GM18909 (cell line): ENCODE measurements at regions not wholly inside any gene's neighbourhood (a gene's known extent, or its start where the extent isn't known, plus 50 kb on each side); places are given as distances from the start of the nearest gene placed in this dataset.

ENCODE experiments used
- ATAC-seq: cut with Tn5 transposase; IDR thresholded peaks from one replicate; pipeline ENCODE4 v1.9.1; 2021; ENCODE audit warnings: mild to moderate bottlenecking; ENCODE audit not compliant: unreplicated experiment, poor library complexity

- ATAC-seq: no peak
Observed at GRCh38 chr11:18878211-18878610, 61.0 kb downstream of the MRGPRX1 start.

- ATAC-seq: no peak
Observed at GRCh38 chr11:18865951-18866350, 73.3 kb downstream of the MRGPRX1 start.

- no peak for ATAC-seq
Observed at GRCh38 chr11:18865261-18865660, 73.7 kb upstream of the PTPN5 start.

GRCh38 chr11:18853086-18853720, 61.6 kb upstream of the PTPN5 start:
- ATAC-seq: peak; percentile 84

GRCh38 chr11:18849406-18849805, 57.8 kb upstream of the PTPN5 start:
- no peak for ATAC-seq

GRCh38 chr11:18844753-18845367, 53.3 kb upstream of the PTPN5 start:
- peak; percentile 55 for ATAC-seq
